SIG-M5 treated with dmso at 0.1 percent for 504 hours (cell line): ENCODE measurements at regions not wholly inside any gene's neighbourhood (a gene's known extent, or its start where the extent isn't known, plus 50 kb on each side); places are given as distances from the start of the nearest gene placed in this dataset.

Experiments used
- DNase-seq: peaks from one replicate; lab custom pipeline; 2025; ENCODE audit not compliant: unreplicated experiment; lab: John Stamatoyannopoulos, UW

- DNase-seq, result no peak
These were observed 1038.8 kb downstream of the AGBL1 start for GRCh38 chr15:87118435-87118834.

- no peak for DNase-seq
These were observed 1036.1 kb downstream of the AGBL1 start for GRCh38 chr15:87115795-87116194.

- DNase-seq, result no peak
These were observed 1020.2 kb downstream of the AGBL1 start for GRCh38 chr15:87099916-87100315.

GRCh38 chr15:87089551-87089950 lies 1009.9 kb downstream of the AGBL1 start:
- no peak for DNase-seq

- no peak for DNase-seq
These were observed 1003.5 kb downstream of the AGBL1 start for GRCh38 chr15:87083201-87083600.

- no peak for DNase-seq
These were observed 1002.9 kb downstream of the AGBL1 start for GRCh38 chr15:87082581-87082980.

GRCh38 chr15:87080547-87080946 lies 1000.9 kb downstream of the AGBL1 start:
- DNase-seq, result no peak
